ENCODE measurements at regions not wholly inside any gene's neighbourhood (a gene's known extent, or its start where the extent isn't known, plus 50 kb on each side); places are given as distances from the start of the nearest gene placed in this dataset.

DNA sequence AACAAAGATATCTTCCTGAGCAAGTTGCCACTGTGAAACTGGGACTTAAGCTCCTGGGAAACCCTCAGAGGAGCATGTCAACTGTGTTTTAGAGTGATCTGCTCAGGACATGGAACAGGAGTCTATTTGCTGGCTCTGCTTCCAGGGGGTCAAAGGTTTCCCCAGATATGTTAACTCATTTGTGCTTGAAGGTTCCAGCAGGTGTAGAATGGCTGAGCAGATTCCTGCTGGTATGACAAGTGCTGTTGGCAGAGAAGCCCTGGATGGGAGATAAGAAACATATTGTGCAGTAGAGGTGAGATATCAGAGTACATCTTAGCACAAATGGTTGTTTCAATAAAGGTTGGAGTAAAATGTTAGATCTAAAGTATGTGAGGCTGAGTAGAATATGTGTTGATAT is 282.7 kb upstream of the DACH1 start:
- H3K36me3 ChIP-seq: no peaks in the 10 kb centered on the region
- H3K4me1 ChIP-seq: no peaks in the 10 kb centered on the region
- TF ChIP-seq, protein P1, sequence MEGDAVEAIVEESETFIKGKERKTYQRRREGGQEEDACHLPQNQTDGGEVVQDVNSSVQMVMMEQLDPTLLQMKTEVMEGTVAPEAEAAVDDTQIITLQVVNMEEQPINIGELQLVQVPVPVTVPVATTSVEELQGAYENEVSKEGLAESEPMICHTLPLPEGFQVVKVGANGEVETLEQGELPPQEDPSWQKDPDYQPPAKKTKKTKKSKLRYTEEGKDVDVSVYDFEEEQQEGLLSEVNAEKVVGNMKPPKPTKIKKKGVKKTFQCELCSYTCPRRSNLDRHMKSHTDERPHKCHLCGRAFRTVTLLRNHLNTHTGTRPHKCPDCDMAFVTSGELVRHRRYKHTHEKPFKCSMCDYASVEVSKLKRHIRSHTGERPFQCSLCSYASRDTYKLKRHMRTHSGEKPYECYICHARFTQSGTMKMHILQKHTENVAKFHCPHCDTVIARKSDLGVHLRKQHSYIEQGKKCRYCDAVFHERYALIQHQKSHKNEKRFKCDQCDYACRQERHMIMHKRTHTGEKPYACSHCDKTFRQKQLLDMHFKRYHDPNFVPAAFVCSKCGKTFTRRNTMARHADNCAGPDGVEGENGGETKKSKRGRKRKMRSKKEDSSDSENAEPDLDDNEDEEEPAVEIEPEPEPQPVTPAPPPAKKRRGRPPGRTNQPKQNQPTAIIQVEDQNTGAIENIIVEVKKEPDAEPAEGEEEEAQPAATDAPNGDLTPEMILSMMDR (IDR thresholded peaks at IDR 0.05): no peak
- H3K9me3 ChIP-seq: no peaks in the 10 kb centered on the region
- no peak overlapping the region for H3K9ac ChIP-seq (ENCODE audit: low read depth in 2 of 2, low read length in 2 of 2)
- DNase-seq: no peak
- no peak overlapping the region for H3K4me3 ChIP-seq
- intact Hi-C loops (cut with DNase I): no loop called here
- no peak overlapping the region for H3K27ac ChIP-seq
- no peaks in the 10 kb centered on the region for H3K27me3 ChIP-seq

GRCh38 chr13:72146816-72147215 is 279.8 kb upstream of the DACH1 start:
- H3K9me3 ChIP-seq: no peaks in the 10 kb centered on the region
- intact Hi-C loops (cut with DNase I): no loop called here
- no peaks in the 10 kb centered on the region for H3K36me3 ChIP-seq
- H3K4me1 ChIP-seq: no peaks in the 10 kb centered on the region
- no peak overlapping the region for H3K4me3 ChIP-seq
- TF ChIP-seq, protein P1 (IDR thresholded peaks at IDR 0.05): no peak
- no peak overlapping the region for H3K9ac ChIP-seq (ENCODE audit: low read depth in 2 of 2, low read length in 2 of 2)
- no peak overlapping the region for H3K27ac ChIP-seq
- no peak for DNase-seq
- H3K27me3 ChIP-seq: no peaks in the 10 kb centered on the region

DNA sequence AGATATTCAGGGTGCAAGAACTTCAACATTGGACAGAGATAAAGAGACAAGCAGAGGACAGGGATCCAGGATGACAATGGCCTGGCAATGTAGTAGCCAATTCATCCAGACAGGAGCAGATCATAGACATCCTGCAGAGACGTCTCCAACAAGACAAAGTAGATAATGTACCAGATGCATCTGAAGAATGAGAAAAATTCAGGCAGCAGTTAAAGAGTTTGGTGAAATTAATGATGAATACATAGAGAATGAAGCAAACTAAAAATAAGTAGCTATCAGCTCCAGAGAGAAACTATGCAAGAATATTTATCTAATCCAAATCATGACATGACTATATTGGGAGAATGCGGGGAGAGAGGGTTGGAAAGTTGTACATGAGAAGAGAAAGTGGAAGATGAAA is 278.4 kb upstream of the DACH1 start:
- H3K36me3 ChIP-seq: no peaks in the 10 kb centered on the region
- no peak overlapping the region for H3K4me3 ChIP-seq
- intact Hi-C loops (cut with DNase I): no loop called here
- no peaks in the 10 kb centered on the region for H3K27me3 ChIP-seq
- no peaks in the 10 kb centered on the region for H3K4me1 ChIP-seq
- H3K9ac ChIP-seq (ENCODE audit: low read depth in 2 of 2, low read length in 2 of 2): no peak overlapping the region
- no peak overlapping the region for H3K27ac ChIP-seq
- TF ChIP-seq, protein P1 (IDR thresholded peaks at IDR 0.05): no peak
- no peak for DNase-seq
- no peaks in the 10 kb centered on the region for H3K9me3 ChIP-seq

DNA sequence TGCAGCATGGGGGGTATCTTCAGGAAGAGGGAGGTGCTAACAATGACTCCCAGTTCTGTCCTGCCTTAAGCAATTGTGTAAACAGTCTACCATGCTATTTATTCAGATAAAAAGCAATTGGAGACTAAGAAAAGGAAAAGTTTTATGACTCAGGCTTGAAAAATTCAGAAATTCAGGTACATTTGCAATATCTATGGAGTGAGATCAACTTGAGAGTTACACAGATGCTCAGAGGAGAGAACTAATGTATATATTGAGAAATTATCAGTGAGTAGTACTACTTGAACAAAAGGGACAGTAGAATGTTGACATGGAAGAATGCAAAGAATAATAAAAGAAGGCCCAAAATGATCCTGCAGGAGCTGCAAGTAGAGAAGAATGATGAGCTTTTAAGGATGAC is 277.6 kb upstream of the DACH1 start:
- DNase-seq: no peak
- no peak overlapping the region for H3K27ac ChIP-seq
- intact Hi-C loops (cut with DNase I): no loop called here
- no peaks in the 10 kb centered on the region for H3K36me3 ChIP-seq
- H3K9me3 ChIP-seq: no peaks in the 10 kb centered on the region
- no peaks in the 10 kb centered on the region for H3K27me3 ChIP-seq
- H3K4me3 ChIP-seq: no peak overlapping the region
- H3K4me1 ChIP-seq: no peaks in the 10 kb centered on the region
- no peak overlapping the region for H3K9ac ChIP-seq (ENCODE audit: low read depth in 2 of 2, low read length in 2 of 2)
- TF ChIP-seq, protein P1 (IDR thresholded peaks at IDR 0.05): no peak

- H3K4me1 ChIP-seq: no peaks in the 10 kb centered on the region
- H3K9me3 ChIP-seq: no peaks in the 10 kb centered on the region
- DNase-seq: no peak
- no peaks in the 10 kb centered on the region for H3K27me3 ChIP-seq
- H3K4me3 ChIP-seq: no peak overlapping the region
- H3K9ac ChIP-seq (ENCODE audit: low read depth in 2 of 2, low read length in 2 of 2): no peak overlapping the region
- H3K36me3 ChIP-seq: no peaks in the 10 kb centered on the region
- intact Hi-C loops (cut with DNase I): no loop called here
- TF ChIP-seq, protein P1 (IDR thresholded peaks at IDR 0.05): no peak
- H3K27ac ChIP-seq: no peak overlapping the region
Measured at GRCh38 chr13:72141855-72142519, 275.0 kb upstream of the DACH1 start.

All from colonic mucosa (tissue), 4 donors.